ENCODE measurements at regions not wholly inside any gene's neighbourhood (a gene's known extent, or its start where the extent isn't known, plus 50 kb on each side); places are given as distances from the start of the nearest gene placed in this dataset.

DNA sequence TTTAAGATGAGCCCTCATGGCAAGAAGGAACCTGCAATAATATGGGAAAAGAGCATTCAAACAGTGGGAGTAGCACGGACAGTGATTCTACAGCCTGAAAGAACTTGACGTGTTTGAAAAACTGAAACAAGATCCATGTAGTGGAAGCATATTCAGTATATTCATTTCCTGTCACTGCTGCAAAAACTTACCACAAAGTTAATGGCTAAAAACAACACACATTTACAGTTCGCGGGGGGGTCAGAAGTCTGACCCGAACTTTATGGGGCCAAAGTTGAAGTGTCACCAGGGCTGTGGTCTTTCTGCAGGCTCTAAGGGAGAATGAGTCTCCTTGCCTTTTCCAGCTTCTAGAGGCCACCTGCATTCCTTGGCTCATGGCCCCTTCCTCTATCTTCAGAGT is 52.6 kb upstream of the ARX start:
- TF ChIP-seq, protein P1, sequence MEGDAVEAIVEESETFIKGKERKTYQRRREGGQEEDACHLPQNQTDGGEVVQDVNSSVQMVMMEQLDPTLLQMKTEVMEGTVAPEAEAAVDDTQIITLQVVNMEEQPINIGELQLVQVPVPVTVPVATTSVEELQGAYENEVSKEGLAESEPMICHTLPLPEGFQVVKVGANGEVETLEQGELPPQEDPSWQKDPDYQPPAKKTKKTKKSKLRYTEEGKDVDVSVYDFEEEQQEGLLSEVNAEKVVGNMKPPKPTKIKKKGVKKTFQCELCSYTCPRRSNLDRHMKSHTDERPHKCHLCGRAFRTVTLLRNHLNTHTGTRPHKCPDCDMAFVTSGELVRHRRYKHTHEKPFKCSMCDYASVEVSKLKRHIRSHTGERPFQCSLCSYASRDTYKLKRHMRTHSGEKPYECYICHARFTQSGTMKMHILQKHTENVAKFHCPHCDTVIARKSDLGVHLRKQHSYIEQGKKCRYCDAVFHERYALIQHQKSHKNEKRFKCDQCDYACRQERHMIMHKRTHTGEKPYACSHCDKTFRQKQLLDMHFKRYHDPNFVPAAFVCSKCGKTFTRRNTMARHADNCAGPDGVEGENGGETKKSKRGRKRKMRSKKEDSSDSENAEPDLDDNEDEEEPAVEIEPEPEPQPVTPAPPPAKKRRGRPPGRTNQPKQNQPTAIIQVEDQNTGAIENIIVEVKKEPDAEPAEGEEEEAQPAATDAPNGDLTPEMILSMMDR (conservative IDR thresholded peaks at IDR 0.05; ENCODE audit: low read depth, low read length): no peak
- no peak for TF ChIP-seq EZH2 (IDR thresholded peaks at IDR 0.05; ENCODE audit: borderline replicate concordance, low read depth, low read length, poor library complexity, severe bottlenecking)

All from A673 (cell line).